ENCODE measurements at regions not wholly inside any gene's neighbourhood (a gene's known extent, or its start where the extent isn't known, plus 50 kb on each side); places are given as distances from the start of the nearest gene placed in this dataset.

DNA sequence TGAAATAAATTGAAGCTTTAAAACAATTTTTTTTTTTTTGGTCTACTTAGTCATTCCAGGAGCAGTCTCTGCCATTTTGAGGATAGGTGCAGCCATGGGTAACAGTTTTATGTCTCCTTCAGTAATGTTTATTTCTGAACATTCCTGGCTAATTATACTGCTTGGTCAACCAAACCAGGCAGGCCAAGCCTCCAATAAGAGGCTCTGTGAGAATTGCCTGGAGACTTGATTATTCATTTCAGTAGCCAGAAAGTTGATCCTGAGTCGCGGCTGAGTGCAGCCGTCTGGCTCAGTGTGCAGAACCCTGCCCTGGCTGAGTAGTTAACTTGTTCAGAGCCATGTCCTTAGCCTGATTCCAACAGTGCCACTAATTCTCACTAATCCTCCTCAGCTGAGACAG lies 364.0 kb upstream of the FAT3 start:
- DNase-seq, result no peak
- Histone ChIP-seq H3K4me1 (ENCODE audit: control extremely low read depth in 1 of 4, control insufficient read depth in 4 of 4, insufficient read depth in 4 of 4, low read length in 3 of 4) (no peaks in the 10 kb centered on the region), H3K27me3 (replicated peaks in 2 of 5; ENCODE audit: control insufficient read depth in 4 of 5, insufficient read depth in 5 of 5, low read length in 4 of 5) (no peaks in the 10 kb centered on the region), H3K4me3 (ENCODE audit: control insufficient read depth in 1 of 7, extremely low read depth in 1 of 7, insufficient read depth in 4 of 7, low read depth in 2 of 7, low read length in 6 of 7) (no peak overlapping the region), H3K27ac (ENCODE audit: insufficient read depth in 1 of 2, low read depth in 1 of 2, low read length in 2 of 2, poor library complexity in 1 of 2, severe bottlenecking in 2 of 2) (no peak overlapping the region), H3K9me3 (ENCODE audit: control extremely low read depth in 1 of 5, control insufficient read depth in 4 of 5, insufficient read depth in 2 of 5, low read depth in 1 of 5, low read length in 4 of 5) (no peaks in the 10 kb centered on the region), H3K36me3 (ENCODE audit: control insufficient read depth in 4 of 4, insufficient read depth in 4 of 4, low read length in 3 of 4) (no peaks in the 10 kb centered on the region)
- POLR2A ChIA-PET, result no interaction called here
- WGBS (ENCODE audit: insufficient coverage), result 68% methylated on average over 3 of the region's 3 CpGs
- CTCF ChIA-PET, result no interaction called here

DNA sequence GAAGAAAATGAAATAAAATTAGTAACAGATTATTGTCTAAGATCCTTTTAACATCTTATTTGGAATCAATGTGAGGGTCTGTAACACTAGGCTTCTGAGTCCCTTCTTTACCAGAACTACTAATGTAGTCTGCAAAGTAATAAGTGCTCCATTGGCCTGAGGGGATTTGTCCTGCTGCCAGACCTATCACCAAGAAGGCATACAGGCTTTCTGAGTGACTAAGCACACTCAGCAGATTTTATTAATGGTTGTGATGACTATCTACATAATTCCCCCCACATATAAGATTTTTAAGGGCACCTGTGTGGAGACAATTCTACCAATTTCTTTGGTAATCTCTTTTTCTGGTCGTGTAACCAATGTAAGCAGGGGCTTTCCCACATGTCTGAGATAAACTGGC lies 365.0 kb upstream of the FAT3 start:
- no peaks in the 10 kb centered on the region for H3K4me1 ChIP-seq (ENCODE audit: control extremely low read depth in 1 of 4, control insufficient read depth in 4 of 4, insufficient read depth in 4 of 4, low read length in 3 of 4)
- ChIA-PET POLR2A (no interaction called here), CTCF (no interaction called here)
- DNase-seq, result no peak
- H3K4me3 ChIP-seq (ENCODE audit: control insufficient read depth in 1 of 7, extremely low read depth in 1 of 7, insufficient read depth in 4 of 7, low read depth in 2 of 7, low read length in 6 of 7), result no peak overlapping the region
- no peaks in the 10 kb centered on the region for H3K27me3 ChIP-seq (replicated peaks in 2 of 5; ENCODE audit: control insufficient read depth in 4 of 5, insufficient read depth in 5 of 5, low read length in 4 of 5)
- no peak overlapping the region for H3K27ac ChIP-seq (ENCODE audit: insufficient read depth in 1 of 2, low read depth in 1 of 2, low read length in 2 of 2, poor library complexity in 1 of 2, severe bottlenecking in 2 of 2)
- H3K36me3 ChIP-seq (ENCODE audit: control insufficient read depth in 4 of 4, insufficient read depth in 4 of 4, low read length in 3 of 4), result no peaks in the 10 kb centered on the region
- 100% methylated on average over 1 of the region's 1 CpG for WGBS (ENCODE audit: insufficient coverage)
- no peaks in the 10 kb centered on the region for H3K9me3 ChIP-seq (ENCODE audit: control extremely low read depth in 1 of 5, control insufficient read depth in 4 of 5, insufficient read depth in 2 of 5, low read depth in 1 of 5, low read length in 4 of 5)

DNA sequence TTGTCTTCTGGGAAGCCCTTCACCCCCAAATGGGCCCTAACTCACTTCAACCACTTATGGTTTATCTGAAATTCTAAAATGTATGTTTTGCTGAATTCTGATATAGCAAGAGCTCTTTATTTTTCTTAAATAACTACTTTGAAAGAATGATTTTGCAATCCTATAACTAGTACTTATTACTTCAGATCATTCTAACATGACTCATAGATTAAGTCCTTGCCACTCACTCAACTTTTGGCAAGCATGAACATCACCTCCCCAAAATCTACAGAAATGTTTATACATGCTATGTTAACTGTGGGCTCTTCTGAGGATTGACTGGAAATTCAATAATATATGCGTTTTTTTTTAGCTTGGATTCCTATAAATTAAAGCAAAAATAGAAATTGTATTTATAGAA lies 367.4 kb upstream of the FAT3 start:
- H3K27ac ChIP-seq (ENCODE audit: insufficient read depth in 1 of 2, low read depth in 1 of 2, low read length in 2 of 2, poor library complexity in 1 of 2, severe bottlenecking in 2 of 2), result no peak overlapping the region
- H3K4me3 ChIP-seq (ENCODE audit: control insufficient read depth in 1 of 7, extremely low read depth in 1 of 7, insufficient read depth in 4 of 7, low read depth in 2 of 7, low read length in 6 of 7), result no peak overlapping the region
- H3K9me3 ChIP-seq (ENCODE audit: control extremely low read depth in 1 of 5, control insufficient read depth in 4 of 5, insufficient read depth in 2 of 5, low read depth in 1 of 5, low read length in 4 of 5), result no peaks in the 10 kb centered on the region
- H3K27me3 ChIP-seq (replicated peaks in 2 of 5; ENCODE audit: control insufficient read depth in 4 of 5, insufficient read depth in 5 of 5, low read length in 4 of 5), result no peaks in the 10 kb centered on the region
- no peak for DNase-seq
- WGBS (ENCODE audit: insufficient coverage), result no CpG with 5 or more reads among the region's 1 CpG
- ChIA-PET CTCF (no interaction called here), POLR2A (no interaction called here)
- H3K4me1 ChIP-seq (ENCODE audit: control extremely low read depth in 1 of 4, control insufficient read depth in 4 of 4, insufficient read depth in 4 of 4, low read length in 3 of 4), result no peaks in the 10 kb centered on the region
- no peaks in the 10 kb centered on the region for H3K36me3 ChIP-seq (ENCODE audit: control insufficient read depth in 4 of 4, insufficient read depth in 4 of 4, low read length in 3 of 4)

DNA sequence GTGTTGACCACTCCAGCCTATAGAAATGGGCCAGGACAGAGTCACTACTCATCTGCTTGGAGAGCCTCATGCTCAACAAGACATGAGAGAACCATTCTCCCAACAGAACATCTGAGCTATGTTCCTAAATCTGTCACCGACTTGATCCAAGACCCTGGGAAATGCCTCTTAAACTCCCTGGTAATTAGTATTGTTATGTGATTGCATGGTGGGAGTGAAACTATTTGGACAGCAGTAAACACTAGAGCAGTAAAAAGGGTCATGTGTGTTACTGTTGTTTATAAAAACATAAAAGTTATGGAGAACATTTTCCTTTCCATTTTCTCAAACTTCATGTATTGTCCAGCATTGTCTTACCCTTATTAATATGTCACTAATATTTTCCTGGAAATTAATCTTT lies 369.8 kb upstream of the FAT3 start:
- H3K9me3 ChIP-seq (ENCODE audit: control extremely low read depth in 1 of 5, control insufficient read depth in 4 of 5, insufficient read depth in 2 of 5, low read depth in 1 of 5, low read length in 4 of 5), result no peaks in the 10 kb centered on the region
- WGBS (ENCODE audit: insufficient coverage), result no CpG with 5 or more reads among the region's 1 CpG
- no peaks in the 10 kb centered on the region for H3K36me3 ChIP-seq (ENCODE audit: control insufficient read depth in 4 of 4, insufficient read depth in 4 of 4, low read length in 3 of 4)
- DNase-seq, result no peak
- H3K27ac ChIP-seq (ENCODE audit: insufficient read depth in 1 of 2, low read depth in 1 of 2, low read length in 2 of 2, poor library complexity in 1 of 2, severe bottlenecking in 2 of 2), result no peak overlapping the region
- no peak overlapping the region for H3K4me3 ChIP-seq (ENCODE audit: control insufficient read depth in 1 of 7, extremely low read depth in 1 of 7, insufficient read depth in 4 of 7, low read depth in 2 of 7, low read length in 6 of 7)
- H3K27me3 ChIP-seq (replicated peaks in 2 of 5; ENCODE audit: control insufficient read depth in 4 of 5, insufficient read depth in 5 of 5, low read length in 4 of 5), result no peaks in the 10 kb centered on the region
- H3K4me1 ChIP-seq (ENCODE audit: control extremely low read depth in 1 of 4, control insufficient read depth in 4 of 4, insufficient read depth in 4 of 4, low read length in 3 of 4), result no peaks in the 10 kb centered on the region
- POLR2A ChIA-PET, result no interaction called here
- CTCF ChIA-PET, result interaction anchor here (0.6 kb wide), 1 partner anchor 277 kb away, joined by 3 read pairs; no protein-coding TSS in a partner anchor

DNA sequence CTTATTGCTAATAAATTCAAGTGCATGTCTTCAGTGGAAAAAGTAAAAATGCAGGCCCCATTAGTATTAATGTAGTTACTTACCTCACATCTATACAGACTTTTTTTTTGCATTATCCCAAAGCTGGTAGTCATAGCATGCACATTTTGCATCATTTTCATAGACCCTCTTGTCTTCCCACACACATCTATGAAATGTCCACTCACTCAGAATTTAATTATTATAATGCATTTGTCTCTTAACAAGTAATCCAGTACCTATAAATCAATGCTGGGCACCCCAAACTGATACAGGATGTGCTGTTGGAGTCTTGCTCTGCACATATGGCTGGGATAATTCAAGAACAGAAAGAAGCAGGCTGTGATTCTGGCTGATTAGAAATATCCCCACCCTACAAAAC lies 370.4 kb upstream of the FAT3 start:
- Histone ChIP-seq H3K27ac (ENCODE audit: insufficient read depth in 1 of 2, low read depth in 1 of 2, low read length in 2 of 2, poor library complexity in 1 of 2, severe bottlenecking in 2 of 2) (no peak overlapping the region), H3K9me3 (ENCODE audit: control extremely low read depth in 1 of 5, control insufficient read depth in 4 of 5, insufficient read depth in 2 of 5, low read depth in 1 of 5, low read length in 4 of 5) (no peaks in the 10 kb centered on the region), H3K27me3 (replicated peaks in 2 of 5; ENCODE audit: control insufficient read depth in 4 of 5, insufficient read depth in 5 of 5, low read length in 4 of 5) (no peaks in the 10 kb centered on the region), H3K36me3 (ENCODE audit: control insufficient read depth in 4 of 4, insufficient read depth in 4 of 4, low read length in 3 of 4) (no peaks in the 10 kb centered on the region), H3K4me1 (ENCODE audit: control extremely low read depth in 1 of 4, control insufficient read depth in 4 of 4, insufficient read depth in 4 of 4, low read length in 3 of 4) (no peaks in the 10 kb centered on the region), H3K4me3 (ENCODE audit: control insufficient read depth in 1 of 7, extremely low read depth in 1 of 7, insufficient read depth in 4 of 7, low read depth in 2 of 7, low read length in 6 of 7) (no peak overlapping the region)
- CTCF ChIA-PET, result no interaction called here
- POLR2A ChIA-PET, result no interaction called here
- no peak for DNase-seq

DNA sequence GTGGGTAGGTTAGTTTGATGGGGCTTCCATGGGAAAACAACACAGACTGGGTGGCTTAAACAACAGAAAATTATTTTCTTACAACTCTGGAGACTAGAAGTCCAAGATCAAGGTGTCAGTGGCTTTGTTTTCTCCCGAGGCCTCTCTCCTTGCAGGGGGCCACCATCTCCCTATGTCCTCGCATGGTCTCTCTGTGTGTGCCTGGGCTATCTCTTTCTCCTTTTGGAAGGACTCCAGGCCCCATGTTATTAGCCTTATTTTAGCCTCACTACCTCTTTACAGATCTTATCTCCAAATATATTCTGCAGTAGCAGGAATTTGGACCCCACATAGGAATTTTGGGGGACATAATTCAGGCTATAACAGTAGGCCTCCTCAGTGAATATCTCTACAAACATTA lies 372.7 kb upstream of the FAT3 start:
- POLR2A ChIA-PET, result no interaction called here
- H3K4me1 ChIP-seq (ENCODE audit: control extremely low read depth in 1 of 4, control insufficient read depth in 4 of 4, insufficient read depth in 4 of 4, low read length in 3 of 4), result no peaks in the 10 kb centered on the region
- no peaks in the 10 kb centered on the region for H3K9me3 ChIP-seq (ENCODE audit: control extremely low read depth in 1 of 5, control insufficient read depth in 4 of 5, insufficient read depth in 2 of 5, low read depth in 1 of 5, low read length in 4 of 5)
- WGBS (ENCODE audit: insufficient coverage), result 88% methylated on average over 2 of the region's 2 CpGs
- DNase-seq, result no peak
- H3K27me3 ChIP-seq (replicated peaks in 2 of 5; ENCODE audit: control insufficient read depth in 4 of 5, insufficient read depth in 5 of 5, low read length in 4 of 5), result no peaks in the 10 kb centered on the region
- no peak overlapping the region for H3K27ac ChIP-seq (ENCODE audit: insufficient read depth in 1 of 2, low read depth in 1 of 2, low read length in 2 of 2, poor library complexity in 1 of 2, severe bottlenecking in 2 of 2)
- no peak overlapping the region for H3K4me3 ChIP-seq (ENCODE audit: control insufficient read depth in 1 of 7, extremely low read depth in 1 of 7, insufficient read depth in 4 of 7, low read depth in 2 of 7, low read length in 6 of 7)
- CTCF ChIA-PET, result no interaction called here
- H3K36me3 ChIP-seq (ENCODE audit: control insufficient read depth in 4 of 4, insufficient read depth in 4 of 4, low read length in 3 of 4), result no peaks in the 10 kb centered on the region

DNA sequence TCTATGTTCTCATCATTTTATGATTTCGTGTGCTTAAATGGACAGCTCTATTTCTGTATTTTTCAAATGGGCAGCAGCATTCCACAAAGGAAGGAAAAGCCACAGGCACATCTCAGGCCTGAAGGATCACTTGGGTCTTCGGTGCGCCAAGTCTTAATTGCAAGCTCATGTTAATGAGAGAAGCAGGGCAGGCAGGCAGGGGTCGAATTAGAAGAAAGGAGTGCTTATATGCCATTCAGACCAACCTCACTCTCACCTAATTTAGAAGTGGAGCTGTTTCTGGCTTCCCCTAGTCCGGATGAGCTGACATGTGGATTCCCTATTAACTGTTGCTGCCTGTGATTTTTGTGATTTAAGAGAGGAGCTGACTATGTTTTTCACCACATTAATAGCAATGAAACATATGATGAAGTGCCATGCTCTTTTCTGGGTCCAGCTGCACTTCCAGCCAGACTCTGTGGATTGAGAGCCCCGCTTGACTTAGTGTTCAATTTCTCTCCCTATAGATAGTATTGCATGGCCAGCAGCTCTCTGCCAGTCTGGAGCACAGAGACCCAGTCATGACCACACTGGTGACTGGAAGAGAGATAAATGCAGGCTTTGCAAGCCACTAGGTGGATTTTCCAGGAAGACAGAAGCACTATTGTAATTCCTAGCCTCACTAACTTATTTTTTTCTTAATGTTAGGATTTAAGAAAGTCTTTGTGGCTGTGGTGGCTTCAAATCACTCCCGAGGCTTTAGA lies 373.9 kb upstream of the FAT3 start:
- no peaks in the 10 kb centered on the region for H3K9me3 ChIP-seq (ENCODE audit: control extremely low read depth in 1 of 5, control insufficient read depth in 4 of 5, insufficient read depth in 2 of 5, low read depth in 1 of 5, low read length in 4 of 5)
- H3K4me1 ChIP-seq (ENCODE audit: control extremely low read depth in 1 of 4, control insufficient read depth in 4 of 4, insufficient read depth in 4 of 4, low read length in 3 of 4), result no peaks in the 10 kb centered on the region
- no peaks in the 10 kb centered on the region for H3K27me3 ChIP-seq (replicated peaks in 2 of 5; ENCODE audit: control insufficient read depth in 4 of 5, insufficient read depth in 5 of 5, low read length in 4 of 5)
- CTCF ChIA-PET, result interaction anchor here (0.6 kb wide), 1 partner anchor 98 kb away, joined by 3 read pairs; no protein-coding TSS in a partner anchor
- no peak overlapping the region for H3K4me3 ChIP-seq (ENCODE audit: control insufficient read depth in 1 of 7, extremely low read depth in 1 of 7, insufficient read depth in 4 of 7, low read depth in 2 of 7, low read length in 6 of 7)
- DNase-seq, result no peak
- POLR2A ChIA-PET, result no interaction called here
- 91% methylated on average over 3 of the region's 7 CpGs for WGBS (ENCODE audit: insufficient coverage)
- no peaks in the 10 kb centered on the region for H3K36me3 ChIP-seq (ENCODE audit: control insufficient read depth in 4 of 4, insufficient read depth in 4 of 4, low read length in 3 of 4)
- no peak overlapping the region for H3K27ac ChIP-seq (ENCODE audit: insufficient read depth in 1 of 2, low read depth in 1 of 2, low read length in 2 of 2, poor library complexity in 1 of 2, severe bottlenecking in 2 of 2)
